GM19395 (cell line): ENCODE measurements at regions not wholly inside any gene's neighbourhood (a gene's known extent, or its start where the extent isn't known, plus 50 kb on each side); places are given as distances from the start of the nearest gene placed in this dataset.

Experiments used
- ATAC-seq: cut with Tn5 transposase; IDR thresholded peaks from one replicate; pipeline ENCODE4 v1.9.1; 2021; ENCODE audit warnings: mild to moderate bottlenecking, moderate library complexity; ENCODE audit not compliant: unreplicated experiment

GRCh38 chr4:3343358-3343757, 50.5 kb downstream of the RGS12 start:
- no peak for ATAC-seq

- ATAC-seq = no peak
These were observed 51.3 kb downstream of the RGS12 start for GRCh38 chr4:3344104-3344503.

DNA sequence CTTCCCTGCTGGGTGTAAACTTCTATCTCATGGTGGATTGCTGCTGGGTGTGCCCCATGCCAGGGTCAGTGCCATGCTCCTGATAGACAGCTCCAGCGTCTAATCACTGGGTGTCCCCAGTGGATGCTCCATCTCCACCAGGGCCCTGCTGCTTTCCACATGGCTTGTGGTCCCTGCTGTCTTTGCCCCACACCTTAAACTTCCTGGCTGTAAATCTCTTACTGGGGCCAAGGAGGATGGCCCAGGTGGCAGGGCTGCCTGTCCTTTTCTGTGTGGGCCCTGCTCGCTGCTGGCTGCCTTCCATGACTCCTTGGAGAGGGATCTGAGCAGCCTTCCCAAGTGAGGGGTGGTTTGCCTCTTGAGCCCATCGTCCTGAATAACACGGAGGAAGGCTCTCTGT, 51.8 kb downstream of the RGS12 start:
- no peak for ATAC-seq

- ATAC-seq = no peak
These were observed 52.6 kb downstream of the RGS12 start for GRCh38 chr4:3345384-3345783.

DNA sequence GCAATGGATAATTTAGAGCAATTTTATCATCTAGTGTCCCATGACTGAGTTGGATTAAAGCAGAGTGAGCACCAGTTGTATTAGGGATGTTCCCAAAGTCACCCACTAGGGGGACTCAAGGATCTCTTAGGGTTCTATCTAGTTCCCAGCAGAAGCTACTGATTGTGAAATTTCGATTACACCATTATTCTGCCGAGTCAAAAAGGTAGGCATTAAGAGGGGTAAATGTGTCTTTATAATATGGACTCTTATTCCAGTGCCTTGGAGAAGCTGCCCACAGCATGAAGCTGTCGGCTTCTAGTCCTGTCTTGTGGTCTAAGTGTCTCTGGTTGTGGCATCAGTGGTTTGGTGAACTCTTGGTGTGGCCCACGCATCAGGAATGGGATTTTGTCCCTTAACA, 53.3 kb downstream of the RGS12 start:
- ATAC-seq = peak; percentile 57

DNA sequence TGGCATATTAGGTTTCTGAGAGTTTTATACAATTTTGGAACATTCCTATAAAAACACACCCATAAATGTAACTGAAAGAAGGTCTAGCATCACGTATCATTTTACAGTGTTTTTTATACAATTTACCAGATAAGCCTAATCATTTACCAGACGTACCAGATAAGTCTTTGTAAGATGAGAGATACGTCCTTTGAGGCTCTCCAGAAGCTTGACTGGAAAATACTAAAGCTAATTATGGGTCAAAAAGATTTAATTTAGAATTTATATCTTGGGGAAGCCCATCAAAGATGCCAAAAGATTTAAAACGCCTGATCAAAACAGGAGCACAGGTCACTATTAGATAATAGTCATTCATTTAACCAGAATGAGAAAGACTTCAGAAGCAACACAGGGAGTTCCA, 55.0 kb downstream of the RGS12 start:
- no peak for ATAC-seq

- no peak for ATAC-seq
These were observed 55.8 kb downstream of the RGS12 start for GRCh38 chr4:3348621-3349020.

DNA sequence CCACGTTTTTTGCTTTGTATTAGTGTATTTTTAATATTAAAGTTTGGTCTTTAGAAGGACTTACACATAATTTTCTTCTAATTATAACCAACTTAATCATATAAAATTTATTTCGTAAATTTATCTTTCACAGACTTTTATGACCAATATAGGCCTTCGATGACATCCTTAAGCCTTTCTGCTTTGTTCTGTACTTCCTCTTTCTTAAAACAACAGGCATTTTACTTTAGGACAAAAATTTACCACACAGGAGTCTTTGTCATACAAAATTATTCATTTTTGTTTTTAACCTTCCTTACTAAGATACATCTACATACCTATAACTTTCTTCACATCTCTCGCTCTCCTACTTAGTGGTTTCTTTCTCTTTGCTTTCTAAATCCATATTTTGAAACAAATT, 56.3 kb downstream of the RGS12 start:
- no peak for ATAC-seq

DNA sequence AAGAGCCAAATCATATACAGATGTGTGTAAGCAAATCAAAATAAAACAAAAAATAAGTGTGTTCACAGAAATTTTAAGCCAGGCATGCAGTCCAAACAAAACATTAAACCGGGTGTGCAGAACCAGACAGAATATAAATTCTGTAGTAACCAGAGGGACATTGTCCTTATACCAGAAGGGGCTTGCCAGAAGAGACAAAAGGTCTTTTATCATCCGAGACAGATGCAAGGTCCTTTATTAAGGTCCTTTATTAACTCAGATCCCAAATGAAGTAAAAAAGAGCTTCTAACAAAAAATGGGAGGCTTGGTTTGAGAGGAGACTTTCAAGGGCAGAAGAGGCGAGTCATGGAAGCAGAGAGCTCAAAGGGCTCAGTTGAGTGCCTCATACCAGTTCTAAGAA, 59.2 kb downstream of the RGS12 start:
- no peak for ATAC-seq

DNA sequence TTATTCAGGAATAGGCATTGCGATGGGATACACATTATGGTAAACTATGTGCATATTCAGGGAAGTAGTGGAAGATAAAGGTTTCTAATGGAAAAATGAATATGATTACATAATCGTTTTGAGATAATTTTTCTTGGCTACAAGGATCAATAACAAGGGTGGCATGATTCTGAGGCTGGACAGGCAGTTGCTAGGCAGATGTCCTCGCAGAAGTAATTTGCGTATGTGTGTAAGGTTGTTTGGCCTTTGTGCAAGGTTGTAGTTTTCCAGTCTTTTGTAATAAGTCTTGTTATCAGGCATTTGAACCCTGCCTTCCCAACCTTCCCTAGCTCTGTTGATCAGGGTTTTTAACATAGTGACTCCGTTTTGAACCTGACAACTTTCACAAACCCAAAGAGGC, 59.7 kb downstream of the RGS12 start:
- no peak for ATAC-seq

GRCh38 chr4:3352941-3353594, 60.2 kb downstream of the RGS12 start:
- ATAC-seq = no peak

DNA sequence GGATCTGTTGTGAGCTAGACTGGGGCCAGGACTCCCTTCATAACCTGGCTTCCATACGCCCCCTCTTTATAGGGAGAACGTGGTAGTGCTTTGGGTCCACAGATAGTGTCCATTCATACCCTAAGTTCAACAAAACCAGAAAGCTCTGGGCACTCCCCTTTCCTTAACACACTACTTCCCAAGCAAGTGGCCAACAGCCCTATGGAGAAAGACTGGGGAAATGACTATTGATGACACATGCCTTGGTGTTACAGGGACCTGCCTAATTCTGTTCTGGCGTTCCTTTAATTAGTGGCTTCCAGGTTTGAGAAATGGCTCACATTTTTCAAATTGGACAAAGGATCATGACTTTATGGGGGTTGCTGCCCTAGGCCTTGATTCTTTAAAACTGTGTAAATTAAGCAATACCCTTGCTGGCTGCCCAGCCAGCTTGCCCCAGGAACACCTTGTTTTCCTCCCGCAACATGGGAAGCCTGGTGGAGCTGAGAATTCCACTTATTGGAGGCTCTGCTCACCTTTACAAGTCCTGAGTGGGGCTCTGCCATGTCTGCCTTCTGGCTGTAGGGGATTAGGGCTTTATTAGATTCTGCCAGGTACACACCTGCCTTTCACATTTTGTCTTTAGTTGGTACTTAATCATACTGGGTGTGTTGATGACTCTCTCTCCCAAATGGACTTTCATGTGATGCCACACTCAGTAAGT, 61.1 kb downstream of the RGS12 start:
- no peak for ATAC-seq

DNA sequence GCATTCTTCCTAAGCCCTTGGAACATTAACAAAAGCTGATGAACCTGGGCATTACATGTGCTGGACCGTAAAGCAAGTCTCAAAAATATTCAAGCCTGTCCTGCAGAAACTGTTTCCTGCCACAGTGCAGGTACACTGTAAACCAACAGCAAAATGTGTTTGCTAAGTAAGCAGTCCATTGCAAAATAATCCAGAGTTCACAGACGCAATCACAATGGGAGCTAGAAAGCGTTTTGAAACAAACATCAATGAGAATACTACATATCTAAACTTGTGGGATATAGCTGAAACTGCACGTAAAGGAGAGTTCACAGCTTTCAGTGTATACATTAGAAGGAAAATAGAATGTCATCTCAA, 61.6 kb downstream of the RGS12 start:
- ATAC-seq = no peak

GRCh38 chr4:3355266-3355748, 62.5 kb downstream of the RGS12 start:
- ATAC-seq = peak; percentile 88

DNA sequence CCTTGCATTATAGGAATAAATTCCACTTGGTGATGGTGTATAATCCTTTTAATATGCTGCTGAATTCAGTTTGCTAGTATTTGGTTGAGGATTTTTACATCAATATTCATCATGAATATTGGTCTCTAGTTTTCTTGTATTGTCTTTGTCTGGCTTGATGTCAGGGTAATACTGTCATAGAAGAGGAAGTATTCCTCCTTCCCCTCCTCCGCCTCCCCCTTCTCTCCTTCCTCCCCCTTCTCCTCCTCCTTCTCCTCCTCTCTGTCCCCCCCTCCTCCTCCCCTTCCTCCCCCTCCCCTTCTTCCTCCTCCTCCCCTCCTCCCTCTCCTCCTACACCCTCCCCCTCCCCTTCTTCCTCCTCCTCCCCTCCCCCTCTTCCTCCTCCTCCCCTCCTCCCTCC, 65.8 kb downstream of the RGS12 start:
- no peak for ATAC-seq

- ATAC-seq = no peak
These were observed 68.0 kb downstream of the RGS12 start for GRCh38 chr4:3360777-3361176.

GRCh38 chr4:3361406-3361805, 68.6 kb downstream of the RGS12 start:
- ATAC-seq = no peak

GRCh38 chr4:3361896-3362295, 69.1 kb downstream of the RGS12 start:
- ATAC-seq = no peak

GRCh38 chr4:3362431-3363287, 69.8 kb downstream of the RGS12 start:
- ATAC-seq = no peak

GRCh38 chr4:3363411-3364141, 70.8 kb downstream of the RGS12 start:
- ATAC-seq = no peak

DNA sequence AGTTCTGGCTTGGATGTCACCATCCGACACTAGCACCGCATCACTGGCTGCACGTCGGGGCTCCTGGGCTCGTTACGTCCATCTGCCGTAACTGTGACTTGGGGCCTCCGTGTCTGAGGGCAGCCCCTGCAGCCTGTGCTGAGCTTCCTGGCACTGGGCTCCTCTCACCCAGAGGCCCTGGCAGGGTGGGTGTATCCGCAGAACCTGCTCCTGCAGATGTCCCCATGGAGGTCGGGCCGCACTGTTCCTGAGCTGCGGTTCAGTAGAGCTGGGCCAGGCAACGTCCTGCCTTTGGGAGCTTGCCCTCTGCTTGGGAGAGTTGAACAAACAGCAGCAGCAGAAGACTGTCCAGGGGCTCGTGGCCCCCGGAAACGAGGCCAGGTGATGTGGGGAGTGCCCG, 71.4 kb downstream of the RGS12 start:
- ATAC-seq = no peak
